A673 (cell line): ENCODE measurements at regions not wholly inside any gene's neighbourhood (a gene's known extent, or its start where the extent isn't known, plus 50 kb on each side); places are given as distances from the start of the nearest gene placed in this dataset.

ENCODE experiments used
- BruUV-seq: library from RNA; stranded (reverse); fragments of 400-500 nt; replicated peaks from 2 replicates; lab custom pipeline; 2021; lab: Mats Ljungman, UMichigan
- CTCF ChIA-PET: fragments of 300-600 bp; sonication (Branson Sonifier 250); formaldehyde crosslinking; loops from one replicate; lab custom pipeline; 2022; ENCODE audit warnings: antibody characterized with exemption; lab: Charles Lee
- POLR2A ChIA-PET: fragments of 300-600 bp; sonication (Branson Sonifier 250); formaldehyde crosslinking; loops from one replicate; lab custom pipeline; 2022; ENCODE audit warnings: antibody characterized with exemption; ENCODE audit not compliant: low non-redundant PET; lab: Charles Lee
- DNase-seq: peaks from one replicate; pipeline ENCODE4 v3.0.0-alpha.2; 2015; ENCODE audit warnings: low spot score
- H3K27ac ChIP-seq: fragments of 200-600 bp; sonication (generic); 2 replicates; pipeline ENCODE4 v1.5.1; 2016; ENCODE audit warnings: mixed run types, low read depth, mild to moderate bottlenecking, mixed read lengths, antibody characterized with exemption, low read length; ENCODE audit not compliant: poor library complexity, severe bottlenecking
- H3K27me3 ChIP-seq: fragments of 200-600 bp; sonication (generic); replicated peaks from 2 replicates; pipeline ENCODE4 v1.6.1; 2017; ENCODE audit warnings: mixed run types, low read depth, mild to moderate bottlenecking, mixed read lengths, antibody characterized with exemption, low read length; ENCODE audit not compliant: insufficient read depth, poor library complexity
- H3K36me3 ChIP-seq: fragments of 200-600 bp; sonication (generic); 2 replicates; pipeline ENCODE4 v1.6.1; 2016; ENCODE audit warnings: mixed run types, mild to moderate bottlenecking, mixed read lengths, antibody characterized with exemption, low read length; ENCODE audit not compliant: insufficient read depth, poor library complexity, severe bottlenecking
- H3K4me1 ChIP-seq: fragments of 200-600 bp; sonication (generic); 2 replicates; pipeline ENCODE4 v1.6.1; 2017; ENCODE audit warnings: mixed run types, mild to moderate bottlenecking, mixed read lengths, antibody characterized with exemption, low read length; ENCODE audit not compliant: insufficient read depth, poor library complexity, severe bottlenecking
- H3K4me3 ChIP-seq: fragments of 200-600 bp; sonication (generic); 2 replicates; pipeline ENCODE4 v1.5.1; 2016; ENCODE audit warnings: low read depth, mixed run types, mild to moderate bottlenecking, mixed read lengths, low read length; ENCODE audit not compliant: poor library complexity, severe bottlenecking
- H3K9me3 ChIP-seq: fragments of 200-600 bp; sonication (generic); 2 replicates; pipeline ENCODE4 v1.6.1; 2016; ENCODE audit warnings: mixed run types, low read depth, mild to moderate bottlenecking, mixed read lengths, antibody characterized with exemption, low read length; ENCODE audit not compliant: poor library complexity, severe bottlenecking
- EZH2 ChIP-seq: fragments of 200-600 bp; sonication (generic); IDR thresholded peaks from 2 replicates; pipeline ENCODE4 v1.6.1; 2017; ENCODE audit warnings: borderline replicate concordance, low read depth, mild to moderate bottlenecking, mixed read lengths, antibody characterized with exemption, low read length; ENCODE audit not compliant: poor library complexity, severe bottlenecking
- intact Hi-C: fragments of 100-400 bp; cut with micrococcal nuclease; formaldehyde crosslinking; loops from one replicate; pipeline ENCODE4 v1.10.0; 2022; ENCODE audit not compliant: unreplicated experiment
- TF ChIP-seq, protein P1 (sequence below): fragments of 300-800, 200-600 bp; sonication (generic); conservative IDR thresholded peaks from 2 replicates; pipeline ENCODE4 v1.5.1; 2017; ENCODE audit warnings: low read depth, mild to moderate bottlenecking, antibody characterized with exemption, low read length, moderate library complexity, mixed read lengths

GRCh38 chrX:116226665-116227484, 56.3 kb downstream of the AGTR2 start:
- Histone ChIP-seq H3K27me3 (peaks cover 3% of the 10 kb centered on the region), H3K4me1 (no peaks in the 10 kb centered on the region), H3K4me3 (no peak overlapping the region), H3K27ac (no peak overlapping the region), H3K9me3 (no peaks in the 10 kb centered on the region), H3K36me3 (no peaks in the 10 kb centered on the region)
- intact Hi-C loops, result no loop called here
- CTCF ChIA-PET, result no interaction called here
- BruUV-seq, result no TSS peak
- no peak for DNase-seq
- POLR2A ChIA-PET, result no interaction called here
- TF ChIP-seq, protein P1, sequence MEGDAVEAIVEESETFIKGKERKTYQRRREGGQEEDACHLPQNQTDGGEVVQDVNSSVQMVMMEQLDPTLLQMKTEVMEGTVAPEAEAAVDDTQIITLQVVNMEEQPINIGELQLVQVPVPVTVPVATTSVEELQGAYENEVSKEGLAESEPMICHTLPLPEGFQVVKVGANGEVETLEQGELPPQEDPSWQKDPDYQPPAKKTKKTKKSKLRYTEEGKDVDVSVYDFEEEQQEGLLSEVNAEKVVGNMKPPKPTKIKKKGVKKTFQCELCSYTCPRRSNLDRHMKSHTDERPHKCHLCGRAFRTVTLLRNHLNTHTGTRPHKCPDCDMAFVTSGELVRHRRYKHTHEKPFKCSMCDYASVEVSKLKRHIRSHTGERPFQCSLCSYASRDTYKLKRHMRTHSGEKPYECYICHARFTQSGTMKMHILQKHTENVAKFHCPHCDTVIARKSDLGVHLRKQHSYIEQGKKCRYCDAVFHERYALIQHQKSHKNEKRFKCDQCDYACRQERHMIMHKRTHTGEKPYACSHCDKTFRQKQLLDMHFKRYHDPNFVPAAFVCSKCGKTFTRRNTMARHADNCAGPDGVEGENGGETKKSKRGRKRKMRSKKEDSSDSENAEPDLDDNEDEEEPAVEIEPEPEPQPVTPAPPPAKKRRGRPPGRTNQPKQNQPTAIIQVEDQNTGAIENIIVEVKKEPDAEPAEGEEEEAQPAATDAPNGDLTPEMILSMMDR, result no peak
- TF ChIP-seq EZH2, result no peak

GRCh38 chrX:116230130-116230898, 59.8 kb downstream of the AGTR2 start:
- no peaks in the 10 kb centered on the region for H3K9me3 ChIP-seq
- no peak overlapping the region for H3K4me3 ChIP-seq
- H3K27ac ChIP-seq, result no peak overlapping the region
- TF ChIP-seq, protein P1, result no peak
- no peak for TF ChIP-seq EZH2
- BruUV-seq, result no TSS peak
- no peaks in the 10 kb centered on the region for H3K4me1 ChIP-seq
- no peaks in the 10 kb centered on the region for H3K36me3 ChIP-seq
- DNase-seq, result no peak
- CTCF ChIA-PET, result no interaction called here
- intact Hi-C loops, result no loop called here
- H3K27me3 ChIP-seq, result peaks cover 3% of the 10 kb centered on the region
- POLR2A ChIA-PET, result no interaction called here

DNA sequence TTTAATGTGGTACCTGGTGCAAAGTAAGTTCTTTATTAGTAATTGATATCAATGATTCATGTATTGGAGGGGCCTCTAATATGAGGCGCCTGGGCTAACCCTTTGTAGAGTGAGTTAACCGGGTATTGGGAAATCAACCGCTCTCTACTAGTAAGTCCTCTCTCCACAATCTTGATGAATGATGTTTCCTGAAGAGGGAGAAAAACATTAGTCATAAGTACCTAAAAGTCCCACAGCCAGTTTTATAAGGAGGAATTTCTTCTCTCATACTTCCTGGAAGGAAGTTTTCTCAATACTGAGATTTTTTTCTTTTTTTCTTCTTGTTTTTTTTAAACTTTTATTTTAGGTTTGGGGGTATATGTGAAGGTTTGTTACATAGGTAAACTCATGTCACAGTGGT, 62.3 kb downstream of the AGTR2 start:
- CTCF ChIA-PET, result no interaction called here
- BruUV-seq, result no TSS peak
- POLR2A ChIA-PET, result no interaction called here
- no peaks in the 10 kb centered on the region for H3K9me3 ChIP-seq
- H3K36me3 ChIP-seq, result no peaks in the 10 kb centered on the region
- TF ChIP-seq, protein P1, result no peak
- TF ChIP-seq EZH2, result no peak
- no peaks in the 10 kb centered on the region for H3K4me1 ChIP-seq
- no peak overlapping the region for H3K4me3 ChIP-seq
- peak; percentile 1 for DNase-seq
- no peak overlapping the region for H3K27ac ChIP-seq
- peaks cover 3% of the 10 kb centered on the region for H3K27me3 ChIP-seq
- intact Hi-C loops, result no loop called here
